Tibial artery (tissue), 4 donors: ENCODE measurements at regions not wholly inside any gene's neighbourhood (a gene's known extent, or its start where the extent isn't known, plus 50 kb on each side); places are given as distances from the start of the nearest gene placed in this dataset.

Experiments used
- DNase-seq, 2 donors: peaks; one replicate each; pipeline ENCODE4 v3.0.0-alpha.2; 2019
- H3K27ac ChIP-seq, 2 donors: fragments of 200-600 bp; sonication (generic) in 1 of 2; 1 replicate in 1 of 2; 2 replicates in 1 of 2; pipeline ENCODE4 v1.5.1; 2018 to 2019; ENCODE audit warnings: mild to moderate bottlenecking in 1 of 2
- H3K27me3 ChIP-seq, 2 donors: fragments of 200-600 bp; sonication (generic) in 1 of 2; one replicate each; pipeline versions ENCODE4 v1.5.1 to v1.6.0; 2016 to 2019
- H3K36me3 ChIP-seq, 3 donors: fragments of 200-600 bp; sonication (generic) in 2 of 3; one replicate each; pipeline ENCODE4 v1.5.1; 2016 to 2019; ENCODE audit warnings: mild to moderate bottlenecking in 2 of 3
- H3K4me1 ChIP-seq, 4 donors: fragments of 200-600 bp; sonication (generic) in 2 of 4; 1 replicate in 3 of 4; 2 replicates in 1 of 4; pipeline ENCODE4 v1.5.1; 2016 to 2019
- H3K4me3 ChIP-seq, 2 donors: fragments of 200-600 bp; sonication (generic) in 1 of 2; 1 replicate in 1 of 2; 2 replicates in 1 of 2; pipeline ENCODE4 v1.5.1; 2018 to 2019; ENCODE audit warnings: mild to moderate bottlenecking in 2 of 2
- H3K9me3 ChIP-seq, 3 donors: fragments of 200-600 bp; sonication (generic) in 1 of 3; one replicate each; pipeline ENCODE4 v1.5.1; 2016 to 2019
- CTCF ChIP-seq, 2 experiments: fragments of 200-600 bp in 1 of 2; fragments of 450-650 bp in 1 of 2; IDR thresholded peaks; one replicate each; pipeline ENCODE4 v1.5.1; 2017 to 2019; ENCODE audit warnings: antibody characterized with exemption in 2 of 2, mild to moderate bottlenecking in 1 of 2, moderate library complexity in 1 of 2
- intact Hi-C: fragments of 100-400 bp; cut with DNase I; formaldehyde crosslinking; loops from one replicate; pipeline ENCODE4 v1.15.0; 2023; ENCODE audit warnings: low total_unique reads

- no peak for DNase-seq
- Histone ChIP-seq H3K36me3 (no peaks in the 10 kb centered on the region), H3K4me1 (peaks cover 0 to 16% (median 10%) of the 10 kb centered on the region in 4 donors), H3K27ac (no peak overlapping the region), H3K27me3 (no peaks in the 10 kb centered on the region), H3K4me3 (no peak overlapping the region), H3K9me3 (no peaks in the 10 kb centered on the region)
- TF ChIP-seq CTCF (IDR thresholded peaks at IDR 0.05), result no peak
- intact Hi-C loops, result no loop called here
Observed at GRCh38 chr11:15704556-15704955, 589.8 kb downstream of the INSC start.

- intact Hi-C loops, result no loop called here
- no peaks in the 10 kb centered on the region for H3K36me3 ChIP-seq
- H3K9me3 ChIP-seq, result no peaks in the 10 kb centered on the region
- TF ChIP-seq CTCF (IDR thresholded peaks at IDR 0.05), result no peak
- no peaks in the 10 kb centered on the region for H3K27me3 ChIP-seq
- no peak overlapping the region for H3K27ac ChIP-seq
- no peak overlapping the region for H3K4me3 ChIP-seq
- no peak for DNase-seq
- H3K4me1 ChIP-seq, result peaks cover 0 to 26% (median 15%) of the 10 kb centered on the region in 4 donors
Observed at GRCh38 chr11:15705891-15706290, 591.2 kb downstream of the INSC start.

GRCh38 chr11:15707194-15707593 is 592.5 kb downstream of the INSC start:
- Histone ChIP-seq H3K27ac (peak overlapping the region in 1 of 2 donors; percentile 1), H3K36me3 (no peaks in the 10 kb centered on the region), H3K4me1 (peaks cover 0 to 32% (median 16%) of the 10 kb centered on the region in 4 donors), H3K9me3 (no peaks in the 10 kb centered on the region), H3K4me3 (no peak overlapping the region), H3K27me3 (no peaks in the 10 kb centered on the region)
- no peak for DNase-seq
- intact Hi-C loops, result no loop called here
- TF ChIP-seq CTCF (IDR thresholded peaks at IDR 0.05), result no peak

- Histone ChIP-seq H3K9me3 (no peaks in the 10 kb centered on the region), H3K4me1 (peaks cover 0 to 32% (median 16%) of the 10 kb centered on the region in 4 donors), H3K27ac (peak overlapping the region in 1 of 2 donors; percentile 1), H3K4me3 (no peak overlapping the region), H3K27me3 (no peaks in the 10 kb centered on the region), H3K36me3 (no peaks in the 10 kb centered on the region)
- peak; percentile 48 to 82 for DNase-seq
- intact Hi-C loops, result no loop called here
- no peak for TF ChIP-seq CTCF (IDR thresholded peaks at IDR 0.05)
Observed at GRCh38 chr11:15707971-15708370, 593.2 kb downstream of the INSC start.

- Histone ChIP-seq H3K27ac (peak overlapping the region in 1 of 2 donors; percentile 44), H3K27me3 (no peaks in the 10 kb centered on the region)
- intact Hi-C loops, result no loop called here
Observed at GRCh38 chr11:15710580-15711275, 596.0 kb downstream of the INSC start.

More at GRCh38 chr11:15710580-15711275, 596.0 kb downstream of the INSC start:
- no peaks in the 10 kb centered on the region for H3K9me3 ChIP-seq
- TF ChIP-seq CTCF (IDR thresholded peaks at IDR 0.05), result no peak
- H3K36me3 ChIP-seq, result no peaks in the 10 kb centered on the region
- peaks cover 0 to 32% (median 16%) of the 10 kb centered on the region in 4 donors for H3K4me1 ChIP-seq
- DNase-seq, result no peak
- H3K4me3 ChIP-seq, result no peak overlapping the region
